ENCODE measurements at regions not wholly inside any gene's neighbourhood (a gene's known extent, or its start where the extent isn't known, plus 50 kb on each side); places are given as distances from the start of the nearest gene placed in this dataset.

- DNase-seq (ENCODE audit: extremely low spot score in 2 of 2), result no peak
- H3K36me3 ChIP-seq, result no peaks in the 10 kb centered on the region
- H3K4me1 ChIP-seq, result no peaks in the 10 kb centered on the region
- no peak overlapping the region for H3K4me3 ChIP-seq
- no peaks in the 10 kb centered on the region for H3K9me3 ChIP-seq
- H3K27ac ChIP-seq, result no peak overlapping the region
- TF ChIP-seq POLR2A (IDR thresholded peaks at IDR 0.05), result no peak
- no peak for TF ChIP-seq CTCF (IDR thresholded peaks at IDR 0.05)
- TF ChIP-seq POLR2AphosphoS5 (IDR thresholded peaks at IDR 0.05; ENCODE audit: insufficient read depth in 1 of 2, low read depth in 1 of 2), result no peak
- no peaks in the 10 kb centered on the region for H3K27me3 ChIP-seq
- intact Hi-C loops (cut with DNase I), result no loop called here
Measured at GRCh38 chr12:5139751-5140150, 96.1 kb downstream of the KCNA5 start.

- TF ChIP-seq POLR2A (IDR thresholded peaks at IDR 0.05), result no peak
- no peak for TF ChIP-seq CTCF (IDR thresholded peaks at IDR 0.05)
- TF ChIP-seq POLR2AphosphoS5 (IDR thresholded peaks at IDR 0.05; ENCODE audit: insufficient read depth in 1 of 2, low read depth in 1 of 2), result no peak
- intact Hi-C loops (cut with DNase I), result no loop called here
- Histone ChIP-seq H3K9me3 (no peaks in the 10 kb centered on the region), H3K27me3 (no peaks in the 10 kb centered on the region), H3K36me3 (no peaks in the 10 kb centered on the region), H3K27ac (no peak overlapping the region), H3K4me1 (no peaks in the 10 kb centered on the region), H3K4me3 (no peak overlapping the region)
- DNase-seq (ENCODE audit: extremely low spot score in 2 of 2), result no peak
Measured at GRCh38 chr12:5140190-5140589, 96.5 kb downstream of the KCNA5 start.

- Histone ChIP-seq H3K27me3 (no peaks in the 10 kb centered on the region), H3K4me3 (no peak overlapping the region), H3K9me3 (no peaks in the 10 kb centered on the region), H3K4me1 (no peaks in the 10 kb centered on the region), H3K27ac (no peak overlapping the region), H3K36me3 (no peaks in the 10 kb centered on the region)
- TF ChIP-seq POLR2AphosphoS5 (IDR thresholded peaks at IDR 0.05; ENCODE audit: insufficient read depth in 1 of 2, low read depth in 1 of 2) (no peak), POLR2A (IDR thresholded peaks at IDR 0.05) (no peak), CTCF (IDR thresholded peaks at IDR 0.05) (no peak)
- peak in 1 of 2 donors; percentile 10 for DNase-seq (ENCODE audit: extremely low spot score in 2 of 2)
- intact Hi-C loops (cut with DNase I), result no loop called here
Measured at GRCh38 chr12:5148880-5149279, 105.2 kb downstream of the KCNA5 start.

GRCh38 chr12:5154091-5154490, 110.4 kb downstream of the KCNA5 start:
- DNase-seq (ENCODE audit: extremely low spot score in 2 of 2), result no peak
- no peak overlapping the region for H3K4me3 ChIP-seq

GRCh38 chr12:5155866-5156265, 112.2 kb downstream of the KCNA5 start:
- Histone ChIP-seq H3K36me3 (no peaks in the 10 kb centered on the region), H3K27me3 (no peaks in the 10 kb centered on the region), H3K9me3 (no peaks in the 10 kb centered on the region), H3K27ac (no peak overlapping the region), H3K4me3 (no peak overlapping the region), H3K4me1 (no peaks in the 10 kb centered on the region)
- DNase-seq (ENCODE audit: extremely low spot score in 2 of 2), result no peak
- intact Hi-C loops (cut with DNase I), result no loop called here
- no peak for TF ChIP-seq POLR2AphosphoS5 (IDR thresholded peaks at IDR 0.05; ENCODE audit: insufficient read depth in 1 of 2, low read depth in 1 of 2)
- TF ChIP-seq CTCF (IDR thresholded peaks at IDR 0.05), result no peak
- no peak for TF ChIP-seq POLR2A (IDR thresholded peaks at IDR 0.05)

More at GRCh38 chr12:5154091-5154490, 110.4 kb downstream of the KCNA5 start:
- intact Hi-C loops (cut with DNase I), result no loop called here
- no peak for TF ChIP-seq POLR2A (IDR thresholded peaks at IDR 0.05)
- no peak for TF ChIP-seq POLR2AphosphoS5 (IDR thresholded peaks at IDR 0.05; ENCODE audit: insufficient read depth in 1 of 2, low read depth in 1 of 2)
- no peak for TF ChIP-seq CTCF (IDR thresholded peaks at IDR 0.05)
- Histone ChIP-seq H3K27me3 (no peaks in the 10 kb centered on the region), H3K27ac (no peak overlapping the region), H3K4me1 (no peaks in the 10 kb centered on the region), H3K36me3 (no peaks in the 10 kb centered on the region), H3K9me3 (no peaks in the 10 kb centered on the region)
